ENCODE measurements at regions not wholly inside any gene's neighbourhood (a gene's known extent, or its start where the extent isn't known, plus 50 kb on each side); places are given as distances from the start of the nearest gene placed in this dataset.

GRCh38 chr16:35180970-35181369 lies 1721.6 kb downstream of the TP53TG3F start:
- intact Hi-C loops (cut with DNase I; ENCODE audit: low total_unique reads) = no loop called here
- H3K4me3 ChIP-seq = no peak overlapping the region
- TF ChIP-seq POLR2A (IDR thresholded peaks at IDR 0.05) (no peak), CTCF (IDR thresholded peaks at IDR 0.05 in 8 of 11, conservative IDR thresholded peaks at IDR 0.05 in 3 of 11) (no peak), POLR2AphosphoS5 (IDR thresholded peaks at IDR 0.05) (no peak)
- no peak overlapping the region for H3K27ac ChIP-seq
- no peak for DNase-seq
- peaks cover 0 to 65% (median 37%) of the 10 kb centered on the region in 8 donors for H3K9me3 ChIP-seq
- H3K4me1 ChIP-seq = no peaks in the 10 kb centered on the region
- H3K36me3 ChIP-seq = no peaks in the 10 kb centered on the region
- no peaks in the 10 kb centered on the region for H3K27me3 ChIP-seq (replicated peaks in 1 of 7)
- 38 to 83% (median 56%) methylated on average over 1 to 2 of the region's 2 CpGs for WGBS, 5 donors

GRCh38 chr16:35181422-35182030 lies 1722.1 kb downstream of the TP53TG3F start:
- no peak for TF ChIP-seq POLR2A (IDR thresholded peaks at IDR 0.05)
- no peak for TF ChIP-seq CTCF (IDR thresholded peaks at IDR 0.05 in 8 of 11, conservative IDR thresholded peaks at IDR 0.05 in 3 of 11)
- no peak for TF ChIP-seq POLR2AphosphoS5 (IDR thresholded peaks at IDR 0.05)
- Histone ChIP-seq H3K36me3 (no peaks in the 10 kb centered on the region), H3K27me3 (replicated peaks in 1 of 7) (no peaks in the 10 kb centered on the region), H3K9me3 (peaks cover 0 to 66% (median 40%) of the 10 kb centered on the region in 8 donors), H3K4me1 (no peaks in the 10 kb centered on the region), H3K27ac (no peak overlapping the region), H3K4me3 (no peak overlapping the region)
- DNase-seq = no peak
- intact Hi-C loops (cut with DNase I; ENCODE audit: low total_unique reads) = no loop called here
- 52 to 72% (median 60%) methylated on average over 4 to 6 of the region's 6 CpGs for WGBS, 5 donors

- Histone ChIP-seq H3K9me3 (peaks cover 0 to 65% (median 41%) of the 10 kb centered on the region in 8 donors), H3K27me3 (replicated peaks in 1 of 7) (no peaks in the 10 kb centered on the region), H3K4me3 (no peak overlapping the region), H3K27ac (no peak overlapping the region), H3K36me3 (no peaks in the 10 kb centered on the region), H3K4me1 (no peaks in the 10 kb centered on the region)
- TF ChIP-seq CTCF (IDR thresholded peaks at IDR 0.05 in 8 of 11, conservative IDR thresholded peaks at IDR 0.05 in 3 of 11) = no peak
- no peak for TF ChIP-seq POLR2AphosphoS5 (IDR thresholded peaks at IDR 0.05)
- no peak for TF ChIP-seq POLR2A (IDR thresholded peaks at IDR 0.05)
- intact Hi-C loops (cut with DNase I; ENCODE audit: low total_unique reads) = no loop called here
- DNase-seq = peak; percentile 41
Measured at GRCh38 chr16:35182043-35182677, 1722.7 kb downstream of the TP53TG3F start.

- WGBS, 5 donors = 54 to 74% (median 64%) methylated on average over 6 of the region's 6 CpGs
- TF ChIP-seq POLR2A (IDR thresholded peaks at IDR 0.05) (no peak), POLR2AphosphoS5 (IDR thresholded peaks at IDR 0.05) (no peak), CTCF (IDR thresholded peaks at IDR 0.05 in 8 of 11, conservative IDR thresholded peaks at IDR 0.05 in 3 of 11) (no peak)
- Histone ChIP-seq H3K9me3 (peaks cover 0 to 72% (median 48%) of the 10 kb centered on the region in 8 donors), H3K27ac (no peak overlapping the region), H3K27me3 (replicated peaks in 1 of 7) (no peaks in the 10 kb centered on the region), H3K4me3 (no peak overlapping the region), H3K4me1 (no peaks in the 10 kb centered on the region), H3K36me3 (no peaks in the 10 kb centered on the region)
- DNase-seq = peak; percentile 55
- intact Hi-C loops (cut with DNase I; ENCODE audit: low total_unique reads) = no loop called here
Measured at GRCh38 chr16:35182943-35183550, 1723.6 kb downstream of the TP53TG3F start.
